Ovary (tissue), 3 donors: ENCODE measurements at regions not wholly inside any gene's neighbourhood (a gene's known extent, or its start where the extent isn't known, plus 50 kb on each side); places are given as distances from the start of the nearest gene placed in this dataset.

Source experiments
- CTCF ChIP-seq, 3 donors: fragments of 450-650 bp in 2 of 3; fragments of 200-600 bp in 1 of 3; IDR thresholded peaks; one replicate each; pipeline versions ENCODE4 v1.5.1 to v1.8.0; 2016 to 2022; ENCODE audit warnings: antibody characterized with exemption in 3 of 3, mild to moderate bottlenecking in 1 of 3
- EP300 ChIP-seq: sonication (generic); formaldehyde crosslinking; IDR thresholded peaks from one replicate; pipeline ENCODE4 v1.6.1; 2017; ENCODE audit warnings: antibody characterized with exemption
- POLR2A ChIP-seq: fragments of 450-650 bp; IDR thresholded peaks from one replicate; pipeline ENCODE4 v1.6.1; 2017; ENCODE audit warnings: antibody characterized with exemption, mild to moderate bottlenecking, moderate library complexity
- donor health status: DM: no; HTN: no; CAD: no.

DNA sequence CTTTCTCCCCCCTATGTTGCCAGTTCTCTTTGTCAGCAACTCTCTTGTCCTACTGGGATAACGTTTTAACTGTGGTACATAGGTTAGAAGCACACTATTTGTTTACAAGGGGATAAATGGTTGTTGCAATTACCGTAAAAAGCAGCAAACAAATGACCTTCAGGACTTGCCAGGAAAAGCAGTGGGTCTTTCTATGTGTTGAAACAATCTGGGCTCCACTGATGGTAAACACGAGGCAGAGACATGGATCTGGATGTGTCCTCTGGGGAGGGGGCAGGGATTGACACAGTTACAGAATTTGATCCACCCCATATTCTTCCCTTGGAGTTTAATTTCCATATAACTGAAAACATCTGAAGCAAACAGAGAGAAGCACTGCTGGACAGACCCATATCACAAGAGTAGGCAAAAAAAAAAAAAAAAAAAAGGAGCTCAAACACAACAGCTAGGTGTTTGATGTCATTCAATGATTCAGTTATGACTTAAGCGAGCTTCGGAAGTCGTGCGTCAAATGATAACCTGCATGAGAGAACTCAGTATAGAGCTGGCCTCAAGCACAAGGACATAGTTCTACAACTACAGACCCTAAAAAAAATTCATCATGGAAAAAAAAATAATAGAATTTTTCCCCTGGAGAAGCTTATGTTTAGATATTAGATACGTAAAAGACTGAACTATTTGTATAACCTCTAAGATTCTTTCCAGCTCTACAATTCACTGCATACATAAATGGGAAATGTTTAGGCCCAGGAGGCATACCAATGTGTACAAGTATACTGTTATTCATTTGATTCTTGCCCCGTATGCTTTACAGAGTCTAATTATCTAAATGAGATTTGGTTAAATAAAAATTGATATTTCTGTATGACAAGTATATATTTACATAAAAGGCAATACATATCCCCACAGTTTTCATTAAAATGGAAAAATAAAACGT lies 127.7 kb downstream of the ALDH8A1 start:
- TF ChIP-seq CTCF (IDR thresholded peaks at IDR 0.05), result no peak
- TF ChIP-seq POLR2A, result no peak
- no peak for TF ChIP-seq EP300
